B cell (primary cell): ENCODE measurements at regions not wholly inside any gene's neighbourhood (a gene's known extent, or its start where the extent isn't known, plus 50 kb on each side); places are given as distances from the start of the nearest gene placed in this dataset.

Source experiments
- ATAC-seq: fragments of 200-7000 bp; cut with Tn5 transposase; one replicate; pipeline ENCODE4 v1.10.0; 2021; ENCODE audit warnings: low read depth, mild to moderate bottlenecking, moderate number of reproducible peaks, moderate library complexity
- CTCF ChIA-PET: fragments of 350-600 bp; sonication (Branson Sonifier 250); formaldehyde crosslinking; loops from one replicate; lab custom pipeline; 2021; ENCODE audit warnings: antibody characterized with exemption, inconsistent platforms; lab: Charles Lee
- POLR2A ChIA-PET: fragments of 350-600 bp; sonication (Branson Sonifier 250); formaldehyde crosslinking; loops from one replicate; lab custom pipeline; 2021; ENCODE audit warnings: antibody characterized with exemption; lab: Charles Lee
- DNase-seq: peaks from one replicate; pipeline ENCODE4 v3.0.0; 2013
- H2AFZ ChIP-seq: 2 replicates; pipeline ENCODE4 v1.6.1; 2012; ENCODE audit warnings: mild to moderate bottlenecking, low read depth, low read length; ENCODE audit not compliant: insufficient read depth, poor library complexity, severe bottlenecking
- H3K27ac ChIP-seq, 2 donors: 1 replicate in 1 of 2; 2 replicates in 1 of 2; pipeline ENCODE4 v1.5.1; 2012 to 2013; ENCODE audit warnings: low read length in 2 of 2, mild to moderate bottlenecking in 2 of 2, moderate library complexity in 1 of 2
- H3K27me3 ChIP-seq, 4 experiments: fragments of 200-600 bp in 1 of 4; sonication (generic) in 1 of 4; replicated peaks in 1 of 4; 1 replicate in 2 of 4; 2 replicates in 2 of 4; pipeline versions ENCODE4 v1.6.1 to v1.7.0; 2013 to 2016; ENCODE audit warnings: low read length in 3 of 4, mild to moderate bottlenecking in 2 of 4, mixed read lengths in 1 of 4, moderate library complexity in 1 of 4; ENCODE audit not compliant: insufficient read depth in 4 of 4, control insufficient read depth in 3 of 4; ENCODE audit errors: control extremely low read depth in 1 of 4
- H3K36me3 ChIP-seq, 2 experiments: replicated peaks in 1 of 2; 1 replicate in 1 of 2; 2 replicates in 1 of 2; pipeline versions ENCODE4 v1.6.1 to v1.7.1; 2013; ENCODE audit warnings: low read length in 1 of 2; ENCODE audit not compliant: insufficient read depth in 2 of 2, control insufficient read depth in 1 of 2; ENCODE audit errors: control extremely low read depth in 1 of 2, extremely low read depth in 1 of 2
- H3K4me1 ChIP-seq, 2 donors: fragments of 200-600 bp in 1 of 2; sonication (generic) in 1 of 2; 1 replicate in 1 of 2; 2 replicates in 1 of 2; pipeline versions ENCODE4 v1.5.1 to v1.6.1; 2013 to 2017; ENCODE audit warnings: low read length in 2 of 2; ENCODE audit not compliant: control insufficient read depth in 2 of 2, insufficient read depth in 2 of 2
- H3K4me2 ChIP-seq: replicated peaks from 2 replicates; pipeline ENCODE3; 2012; ENCODE audit warnings: mild to moderate bottlenecking, low read depth, low read length; ENCODE audit not compliant: poor library complexity, severe bottlenecking
- H3K4me3 ChIP-seq, 5 experiments: fragments of 200-600 bp in 1 of 5; sonication (generic) in 1 of 5; 1 replicate in 3 of 5; 2 replicates in 2 of 5; pipeline versions ENCODE4 v1.5.1 to v1.7.0; 2011 to 2016; ENCODE audit warnings: low read length in 4 of 5, mild to moderate bottlenecking in 4 of 5, low read depth in 2 of 5, control low read depth in 1 of 5, moderate library complexity in 1 of 5; ENCODE audit not compliant: insufficient read depth in 1 of 5; ENCODE audit errors: control extremely low read depth in 1 of 5, extremely low read depth in 1 of 5
- H3K79me2 ChIP-seq: fragments of 200-600 bp; sonication (generic); one replicate; pipeline ENCODE4 v1.6.0; 2016; ENCODE audit warnings: low read length; ENCODE audit not compliant: control insufficient read depth, insufficient read depth
- H3K9ac ChIP-seq: fragments of 200-600 bp; sonication (generic); 2 replicates; pipeline ENCODE4 v1.6.1; 2017; ENCODE audit warnings: mild to moderate bottlenecking, low read length, moderate library complexity
- H3K9me3 ChIP-seq, 3 donors: one replicate each; pipeline versions ENCODE4 v1.6.1 to v1.7.1; 2013; ENCODE audit warnings: low read length in 2 of 3; ENCODE audit not compliant: control insufficient read depth in 2 of 3, insufficient read depth in 1 of 3; ENCODE audit errors: control extremely low read depth in 1 of 3
- H4K20me1 ChIP-seq: 2 replicates; pipeline ENCODE4 v1.6.0; 2012; ENCODE audit warnings: mild to moderate bottlenecking, low read length; ENCODE audit not compliant: insufficient read depth, control insufficient read depth, poor library complexity, severe bottlenecking
- H3K27ac Mint-ChIP-seq: one replicate; pipeline ENCODE4 v1.8.0; 2021; ENCODE audit warnings: mixed read lengths
- H3K27me3 Mint-ChIP-seq: one replicate; pipeline ENCODE4 v1.8.0; 2021; ENCODE audit warnings: mixed read lengths
- H3K4me1 Mint-ChIP-seq: one replicate; pipeline ENCODE4 v1.8.0; 2021; ENCODE audit warnings: mixed read lengths
- H3K4me3 Mint-ChIP-seq: one replicate; pipeline ENCODE4 v1.8.0; 2021; ENCODE audit warnings: mixed read lengths
- H3K9me3 Mint-ChIP-seq: one replicate; pipeline ENCODE4 v1.8.0; 2022; ENCODE audit warnings: mixed read lengths; ENCODE audit not compliant: insufficient read depth
- CTCF ChIP-seq: fragments of 200-600 bp; IDR thresholded peaks from one replicate; pipeline ENCODE4 v1.8.0; 2022; ENCODE audit warnings: antibody characterized with exemption, mild to moderate bottlenecking
- EZH2 ChIP-seq: IDR thresholded peaks from 2 replicates; pipeline ENCODE4 v1.6.1; 2012; ENCODE audit warnings: borderline replicate concordance, low read depth, mild to moderate bottlenecking, moderate library complexity, low read length; ENCODE audit not compliant: insufficient read depth, poor library complexity, severe bottlenecking
- WGBS: methylation state at CpG from one replicate; pipeline ENCODE4 v1.1.5; 2013; ENCODE audit warnings: missing lambda C conversion rate; ENCODE audit not compliant: insufficient coverage; 5-methylcytosine and 5-hydroxymethylcytosine counted together
- intact Hi-C: fragments of 100-400 bp; cut with micrococcal nuclease; formaldehyde crosslinking; loops from one replicate; pipeline ENCODE4 v1.10.0; 2022

GRCh38 chr3:175965036-175965435 is 1105.9 kb downstream of the NAALADL2 start:
- intact Hi-C loops: no loop called here
- no peak for TF ChIP-seq EZH2
- no peak for TF ChIP-seq CTCF
- H3K4me2 ChIP-seq: no peak overlapping the region
- no peak overlapping the region for H3K27ac ChIP-seq
- H3K4me3 Mint-ChIP-seq: no peak overlapping the region
- H3K4me1 Mint-ChIP-seq: no peaks in the 10 kb centered on the region
- no peaks in the 10 kb centered on the region for H3K79me2 ChIP-seq
- POLR2A ChIA-PET: no interaction called here
- no CpG with 5 or more reads among the region's 1 CpG for WGBS
- no peaks in the 10 kb centered on the region for H4K20me1 ChIP-seq
- H3K9me3 Mint-ChIP-seq: peaks cover 13% of the 10 kb centered on the region
- no peak overlapping the region for H3K9ac ChIP-seq
- H3K4me1 ChIP-seq: no peaks in the 10 kb centered on the region
- DNase-seq: no peak
- H3K27ac Mint-ChIP-seq: no peak overlapping the region
- no peak overlapping the region for H3K4me3 ChIP-seq
- H2AFZ ChIP-seq: no peak overlapping the region
- peaks cover 0 to 6% (median 1%) of the 10 kb centered on the region in 3 donors for H3K9me3 ChIP-seq
- H3K27me3 Mint-ChIP-seq: no peaks in the 10 kb centered on the region
- H3K27me3 ChIP-seq: no peaks in the 10 kb centered on the region
- no peak for ATAC-seq
- no peaks in the 10 kb centered on the region for H3K36me3 ChIP-seq
- CTCF ChIA-PET: no interaction called here

- Mint-ChIP-seq H3K27me3 (no peaks in the 10 kb centered on the region), H3K4me3 (no peak overlapping the region), H3K4me1 (no peaks in the 10 kb centered on the region), H3K9me3 (peaks cover 2% of the 10 kb centered on the region), H3K27ac (no peak overlapping the region)
- H3K4me1 ChIP-seq: no peaks in the 10 kb centered on the region
- 14% methylated on average over 1 of the region's 1 CpG for WGBS
- H3K36me3 ChIP-seq: no peaks in the 10 kb centered on the region
- POLR2A ChIA-PET: no interaction called here
- DNase-seq (no peak), ATAC-seq (no peak)
- H3K27ac ChIP-seq: no peak overlapping the region
- intact Hi-C loops: no loop called here
- no peaks in the 10 kb centered on the region for H4K20me1 ChIP-seq
- CTCF ChIA-PET: no interaction called here
- H3K9ac ChIP-seq: no peak overlapping the region
- no peaks in the 10 kb centered on the region for H3K27me3 ChIP-seq
- no peak overlapping the region for H2AFZ ChIP-seq
- H3K9me3 ChIP-seq: peaks cover 0 to 3% (median 1%) of the 10 kb centered on the region in 3 donors
- no peak overlapping the region for H3K4me3 ChIP-seq
- TF ChIP-seq CTCF: no peak
- TF ChIP-seq EZH2: no peak
- no peaks in the 10 kb centered on the region for H3K79me2 ChIP-seq
- H3K4me2 ChIP-seq: no peak overlapping the region
These were observed 1098.3 kb downstream of the NAALADL2 start for GRCh38 chr3:175957427-175957826.
